BE2C (cell line): ENCODE measurements at regions not wholly inside any gene's neighbourhood (a gene's known extent, or its start where the extent isn't known, plus 50 kb on each side); places are given as distances from the start of the nearest gene placed in this dataset.

Experiments
- DNase-seq: peaks from one replicate; pipeline ENCODE4 v3.0.0-alpha.2; 2020
- H3K27me3 ChIP-seq: fragments of 250-450 bp; sonication (Bioruptor Pico); 2 replicates; pipeline ENCODE4 v1.5.1; 2020; ENCODE audit warnings: mild to moderate bottlenecking
- H3K36me3 ChIP-seq: fragments of 250-450 bp; sonication (Bioruptor Pico); 2 replicates; pipeline ENCODE4 v1.5.1; 2020; ENCODE audit warnings: mild to moderate bottlenecking
- H3K4me1 ChIP-seq: fragments of 250-450 bp; sonication (Bioruptor Pico); 2 replicates; pipeline ENCODE4 v1.5.1; 2020
- H3K4me3 ChIP-seq: 2 replicates; pipeline ENCODE4 v1.5.1; 2011; ENCODE audit warnings: low read depth, low read length
- H3K9me3 ChIP-seq: fragments of 250-450 bp; sonication (Bioruptor Pico); 2 replicates; pipeline ENCODE4 v1.5.1; 2020
- CTCF ChIP-seq: IDR thresholded peaks from 2 replicates; pipeline ENCODE4 v1.5.1; 2012; ENCODE audit warnings: mild to moderate bottlenecking, low read depth, low read length

GRCh38 chr13:107043021-107043956, 475.4 kb upstream of the ARGLU1 start:
- DNase-seq, result no peak
- H3K9me3 ChIP-seq, result no peaks in the 10 kb centered on the region

GRCh38 chr13:107035778-107036177, 467.8 kb upstream of the ARGLU1 start:
- Histone ChIP-seq H3K4me3 (no peak overlapping the region), H3K4me1 (no peaks in the 10 kb centered on the region), H3K9me3 (no peaks in the 10 kb centered on the region), H3K27me3 (no peaks in the 10 kb centered on the region), H3K36me3 (no peaks in the 10 kb centered on the region)
- TF ChIP-seq CTCF, result no peak
- no peak for DNase-seq

More at GRCh38 chr13:107043021-107043956, 475.4 kb upstream of the ARGLU1 start:
- H3K4me1 ChIP-seq, result no peaks in the 10 kb centered on the region
- no peaks in the 10 kb centered on the region for H3K36me3 ChIP-seq
- no peak overlapping the region for H3K4me3 ChIP-seq
- H3K27me3 ChIP-seq, result no peaks in the 10 kb centered on the region; the same call in 1 of the 2 replicates
- TF ChIP-seq CTCF, result no peak

- Histone ChIP-seq H3K27me3 (no peaks in the 10 kb centered on the region), H3K4me1 (no peaks in the 10 kb centered on the region), H3K36me3 (no peaks in the 10 kb centered on the region), H3K4me3 (no peak overlapping the region), H3K9me3 (no peaks in the 10 kb centered on the region)
- no peak for TF ChIP-seq CTCF
- DNase-seq, result no peak
Measured at GRCh38 chr13:107035186-107035585, 467.2 kb upstream of the ARGLU1 start.

- Histone ChIP-seq H3K36me3 (no peaks in the 10 kb centered on the region), H3K4me1 (no peaks in the 10 kb centered on the region), H3K4me3 (no peak overlapping the region), H3K27me3 (no peaks in the 10 kb centered on the region), H3K9me3 (no peaks in the 10 kb centered on the region)
- no peak for DNase-seq
- TF ChIP-seq CTCF, result no peak
Measured at GRCh38 chr13:107034236-107034872, 466.4 kb upstream of the ARGLU1 start.

- TF ChIP-seq CTCF, result no peak
- no peaks in the 10 kb centered on the region for H3K4me1 ChIP-seq
- H3K27me3 ChIP-seq, result no peaks in the 10 kb centered on the region
- H3K36me3 ChIP-seq, result no peaks in the 10 kb centered on the region
- H3K9me3 ChIP-seq, result no peaks in the 10 kb centered on the region
- DNase-seq, result no peak
- no peak overlapping the region for H3K4me3 ChIP-seq
Measured at GRCh38 chr13:107031716-107032115, 463.8 kb upstream of the ARGLU1 start.

GRCh38 chr13:107028751-107029150, 460.8 kb upstream of the ARGLU1 start:
- no peak for DNase-seq
- no peak for TF ChIP-seq CTCF
- Histone ChIP-seq H3K4me3 (no peak overlapping the region), H3K27me3 (no peaks in the 10 kb centered on the region), H3K36me3 (no peaks in the 10 kb centered on the region), H3K4me1 (no peaks in the 10 kb centered on the region), H3K9me3 (no peaks in the 10 kb centered on the region)
